WTC11 (cell line): ENCODE measurements at regions not wholly inside any gene's neighbourhood (a gene's known extent, or its start where the extent isn't known, plus 50 kb on each side); places are given as distances from the start of the nearest gene placed in this dataset.
A peak's percentile ranks its signal among the peaks of the same experiment; 100 is the strongest.

Experiments
- ATAC-seq: fragments of 200-7000 bp; cut with Tn5 transposase; 2 replicates; pipeline ENCODE4 v1.10.0; 2021; ENCODE audit warnings: mild to moderate bottlenecking, moderate library complexity
- CTCF ChIA-PET: fragments of 300-600 bp; sonication (Branson Sonifier 250); formaldehyde crosslinking; loops from one replicate; lab custom pipeline; 2021; ENCODE audit warnings: antibody characterized with exemption; lab: Charles Lee
- POLR2A ChIA-PET: fragments of 350-600 bp; sonication (Branson Sonifier 250); formaldehyde crosslinking; loops from one replicate; lab custom pipeline; 2021; ENCODE audit warnings: antibody characterized with exemption; lab: Charles Lee
- DNase-seq: peaks from one replicate; pipeline ENCODE4 v3.0.0; 2021; ENCODE audit warnings: low spot score
- H3K27ac Mint-ChIP-seq: 2 replicates; pipeline ENCODE4 v1.8.0; 2021; ENCODE audit warnings: mixed read lengths
- H3K27me3 Mint-ChIP-seq: 2 replicates; pipeline ENCODE4 v1.8.0; 2021; ENCODE audit warnings: low read depth, mild to moderate bottlenecking, moderate library complexity, mixed read lengths
- H3K36me3 Mint-ChIP-seq: 2 replicates; pipeline ENCODE4 v1.8.0; 2021; ENCODE audit warnings: mixed read lengths
- H3K4me1 Mint-ChIP-seq: 2 replicates; pipeline ENCODE4 v1.8.0; 2022; ENCODE audit warnings: mixed read lengths
- H3K4me3 Mint-ChIP-seq: 2 replicates; pipeline ENCODE4 v1.8.0; 2021; ENCODE audit warnings: mild to moderate bottlenecking, moderate library complexity, mixed read lengths
- H3K9me3 Mint-ChIP-seq: 2 replicates; pipeline ENCODE4 v1.8.0; 2021; ENCODE audit warnings: mixed read lengths
- CREM ChIP-seq: sonication (generic); formaldehyde crosslinking; IDR thresholded peaks from 2 replicates; pipeline ENCODE4 v1.8.1; 2022; ENCODE audit warnings: mild to moderate bottlenecking, missing genetic modification reagents, moderate library complexity
- ERG ChIP-seq: fragments of 250-450 bp; sonication (Bioruptor Pico); IDR thresholded peaks from 2 replicates; pipeline ENCODE4 v1.8.0; 2021; ENCODE audit warnings: mild to moderate bottlenecking
- ESRRA ChIP-seq: sonication (generic); formaldehyde crosslinking; IDR thresholded peaks from 2 replicates; pipeline ENCODE4 v1.8.1; 2022; ENCODE audit warnings: mild to moderate bottlenecking, missing genetic modification reagents, borderline replicate concordance
- GABPB1 ChIP-seq: sonication (generic); formaldehyde crosslinking; IDR thresholded peaks from 2 replicates; pipeline ENCODE4 v1.8.1; 2023; ENCODE audit warnings: mild to moderate bottlenecking, missing genetic modification reagents
- IRF1 ChIP-seq: sonication (generic); formaldehyde crosslinking; IDR thresholded peaks from 2 replicates; pipeline ENCODE4 v1.8.0; 2023; ENCODE audit warnings: missing genetic modification reagents
- MXD4 ChIP-seq: fragments of 250-450 bp; sonication (Bioruptor Pico); IDR thresholded peaks from 2 replicates; pipeline ENCODE4 v1.8.0; 2021; ENCODE audit warnings: mild to moderate bottlenecking, moderate library complexity, borderline replicate concordance
- MYBL2 ChIP-seq: sonication (generic); formaldehyde crosslinking; IDR thresholded peaks from 2 replicates; pipeline ENCODE4 v1.8.1; 2023; ENCODE audit warnings: mild to moderate bottlenecking, moderate library complexity, missing genetic modification reagents
- NFYB ChIP-seq: sonication (generic); formaldehyde crosslinking; conservative IDR thresholded peaks from 2 replicates; pipeline ENCODE4 v1.8.0; 2022; ENCODE audit warnings: low read depth, missing genetic modification reagents
- PREB ChIP-seq: sonication (generic); formaldehyde crosslinking; IDR thresholded peaks from 2 replicates; pipeline ENCODE4 v1.8.1; 2022; ENCODE audit warnings: mild to moderate bottlenecking, missing genetic modification reagents, moderate library complexity, borderline replicate concordance
- ZNF121 ChIP-seq: sonication (generic); formaldehyde crosslinking; IDR thresholded peaks from 2 replicates; pipeline ENCODE4 v1.8.0; 2023; ENCODE audit warnings: missing genetic modification reagents
- ZNF423 ChIP-seq: fragments of 250-450 bp; sonication (Bioruptor Pico); IDR thresholded peaks from 2 replicates; pipeline ENCODE4 v2.1.2; 2022; ENCODE audit warnings: mild to moderate bottlenecking, moderate library complexity
- ZNF532 ChIP-seq: fragments of 250-450 bp; sonication (Bioruptor Pico); IDR thresholded peaks from 2 replicates; pipeline ENCODE4 v1.9.0; 2021; ENCODE audit warnings: mild to moderate bottlenecking, borderline replicate concordance
- TF ChIP-seq, protein P1 (sequence below): fragments of 250-450 bp; sonication (Bioruptor Pico); IDR thresholded peaks from 2 replicates; pipeline ENCODE4 v1.9.0; 2021; ENCODE audit warnings: mild to moderate bottlenecking
- TF ChIP-seq, protein P2 (sequence below): sonication (generic); formaldehyde crosslinking; IDR thresholded peaks from 2 replicates; pipeline ENCODE4 v1.8.1; 2022; ENCODE audit warnings: mild to moderate bottlenecking, moderate library complexity, missing genetic modification reagents

- H3K36me3 Mint-ChIP-seq, result peaks cover 10% of the 10 kb centered on the region
- peaks cover 5% of the 10 kb centered on the region; the same call in 1 of the 2 replicates for H3K27me3 Mint-ChIP-seq
- ATAC-seq, result no peak
- peaks cover 13% of the 10 kb centered on the region for H3K9me3 Mint-ChIP-seq
- peaks cover 17% of the 10 kb centered on the region for H3K4me1 Mint-ChIP-seq
- peak overlapping the region; percentile 26 for H3K27ac Mint-ChIP-seq
- TF ChIP-seq ESRRA (CRISPR knock-in tag) (no peak), GABPB1 (no peak), ERG (CRISPR knock-in tag) (no peak), ZNF121 (no peak), PREB (CRISPR knock-in tag) (no peak), MXD4 (CRISPR knock-in tag) (no peak), CREM (CRISPR knock-in tag) (no peak), ZNF532 (no peak), IRF1 (CRISPR knock-in tag) (no peak), NFYB (CRISPR knock-in tag) (no peak), MYBL2 (CRISPR knock-in tag) (no peak), ZNF423 (CRISPR knock-in tag) (no peak)
- TF ChIP-seq, protein P1, sequence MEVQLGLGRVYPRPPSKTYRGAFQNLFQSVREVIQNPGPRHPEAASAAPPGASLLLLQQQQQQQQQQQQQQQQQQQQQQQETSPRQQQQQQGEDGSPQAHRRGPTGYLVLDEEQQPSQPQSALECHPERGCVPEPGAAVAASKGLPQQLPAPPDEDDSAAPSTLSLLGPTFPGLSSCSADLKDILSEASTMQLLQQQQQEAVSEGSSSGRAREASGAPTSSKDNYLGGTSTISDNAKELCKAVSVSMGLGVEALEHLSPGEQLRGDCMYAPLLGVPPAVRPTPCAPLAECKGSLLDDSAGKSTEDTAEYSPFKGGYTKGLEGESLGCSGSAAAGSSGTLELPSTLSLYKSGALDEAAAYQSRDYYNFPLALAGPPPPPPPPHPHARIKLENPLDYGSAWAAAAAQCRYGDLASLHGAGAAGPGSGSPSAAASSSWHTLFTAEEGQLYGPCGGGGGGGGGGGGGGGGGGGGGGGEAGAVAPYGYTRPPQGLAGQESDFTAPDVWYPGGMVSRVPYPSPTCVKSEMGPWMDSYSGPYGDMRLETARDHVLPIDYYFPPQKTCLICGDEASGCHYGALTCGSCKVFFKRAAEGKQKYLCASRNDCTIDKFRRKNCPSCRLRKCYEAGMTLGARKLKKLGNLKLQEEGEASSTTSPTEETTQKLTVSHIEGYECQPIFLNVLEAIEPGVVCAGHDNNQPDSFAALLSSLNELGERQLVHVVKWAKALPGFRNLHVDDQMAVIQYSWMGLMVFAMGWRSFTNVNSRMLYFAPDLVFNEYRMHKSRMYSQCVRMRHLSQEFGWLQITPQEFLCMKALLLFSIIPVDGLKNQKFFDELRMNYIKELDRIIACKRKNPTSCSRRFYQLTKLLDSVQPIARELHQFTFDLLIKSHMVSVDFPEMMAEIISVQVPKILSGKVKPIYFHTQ, result no peak
- TF ChIP-seq, protein P2, sequence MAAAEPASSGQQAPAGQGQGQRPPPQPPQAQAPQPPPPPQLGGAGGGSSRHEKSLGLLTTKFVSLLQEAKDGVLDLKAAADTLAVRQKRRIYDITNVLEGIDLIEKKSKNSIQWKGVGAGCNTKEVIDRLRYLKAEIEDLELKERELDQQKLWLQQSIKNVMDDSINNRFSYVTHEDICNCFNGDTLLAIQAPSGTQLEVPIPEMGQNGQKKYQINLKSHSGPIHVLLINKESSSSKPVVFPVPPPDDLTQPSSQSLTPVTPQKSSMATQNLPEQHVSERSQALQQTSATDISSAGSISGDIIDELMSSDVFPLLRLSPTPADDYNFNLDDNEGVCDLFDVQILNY, result no peak
- ChIA-PET POLR2A (no interaction called here), CTCF (no interaction called here)
- no peak for DNase-seq
- H3K4me3 Mint-ChIP-seq, result no peak overlapping the region
Measured at GRCh38 chr7:125136755-125137532, 207.3 kb upstream of the POT1 start.
